ENCODE measurements at regions not wholly inside any gene's neighbourhood (a gene's known extent, or its start where the extent isn't known, plus 50 kb on each side); places are given as distances from the start of the nearest gene placed in this dataset.

DNA sequence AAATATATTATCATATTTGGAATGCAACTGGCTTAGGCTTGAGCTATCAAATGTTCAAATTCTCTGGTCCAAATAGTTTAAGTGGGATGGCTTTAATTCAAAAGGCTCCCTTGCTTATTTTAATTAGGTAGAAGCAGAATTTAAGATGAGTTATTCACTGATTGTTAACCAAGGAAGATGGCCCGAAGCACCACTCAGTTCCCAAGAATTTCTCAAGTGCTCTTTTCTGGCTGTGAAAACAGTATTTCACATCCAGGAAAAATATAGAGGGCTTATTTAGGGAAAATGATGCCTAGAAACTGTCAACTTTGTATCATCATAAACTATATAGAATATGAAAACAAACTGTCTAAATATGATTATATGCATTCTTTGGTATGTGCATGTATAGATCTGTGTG lies 246.5 kb upstream of the SFRP2 start:
- no peak for ATAC-seq
- Histone ChIP-seq H3K36me3 (ENCODE audit: insufficient read depth) (no peaks in the 10 kb centered on the region), H3K4me1 (ENCODE audit: insufficient read depth) (peaks cover 7% of the 10 kb centered on the region), H3K79me2 (replicated peaks; ENCODE audit: insufficient read depth) (no peaks in the 10 kb centered on the region), H3F3A (replicated peaks; ENCODE audit: low read depth) (no peaks in the 10 kb centered on the region), H3K4me3 (no peak overlapping the region), H4K20me1 (replicated peaks; ENCODE audit: insufficient read depth) (no peaks in the 10 kb centered on the region), H3K27ac (ENCODE audit: low read depth) (no peak overlapping the region), H2AFZ (no peak overlapping the region), H3K4me2 (no peak overlapping the region), H3K27me3 (ENCODE audit: insufficient read depth) (no peaks in the 10 kb centered on the region), H3K9me2 (ENCODE audit: insufficient read depth) (no peaks in the 10 kb centered on the region)
- Mint-ChIP-seq H3K27me3 (ENCODE audit: insufficient read depth, low read depth, poor library complexity) (no peaks in the 10 kb centered on the region), H3K4me1 (peaks cover 7% of the 10 kb centered on the region), H3K27ac (no peak overlapping the region), H3K4me3 (no peak overlapping the region), H3K9me3 (peaks cover 12% of the 10 kb centered on the region; the same call in 2 of the 3 replicates), H3K36me3 (ENCODE audit: low read depth) (peaks cover 10% of the 10 kb centered on the region; the same call in 2 of the 3 replicates)
- no peak for DNase-seq (ENCODE audit: low spot score)
- no peak for TF ChIP-seq STAT1 (IDR thresholded peaks at IDR 0.05; ENCODE audit: unreplicated experiment)
- TF ChIP-seq ZNF114 (CRISPR knock-in tag; IDR thresholded peaks at IDR 0.05) = no peak
- no peak for TF ChIP-seq EZH2 (IDR thresholded peaks at IDR 0.05; ENCODE audit: low read depth, unreplicated experiment)
- TF ChIP-seq, protein P1, sequence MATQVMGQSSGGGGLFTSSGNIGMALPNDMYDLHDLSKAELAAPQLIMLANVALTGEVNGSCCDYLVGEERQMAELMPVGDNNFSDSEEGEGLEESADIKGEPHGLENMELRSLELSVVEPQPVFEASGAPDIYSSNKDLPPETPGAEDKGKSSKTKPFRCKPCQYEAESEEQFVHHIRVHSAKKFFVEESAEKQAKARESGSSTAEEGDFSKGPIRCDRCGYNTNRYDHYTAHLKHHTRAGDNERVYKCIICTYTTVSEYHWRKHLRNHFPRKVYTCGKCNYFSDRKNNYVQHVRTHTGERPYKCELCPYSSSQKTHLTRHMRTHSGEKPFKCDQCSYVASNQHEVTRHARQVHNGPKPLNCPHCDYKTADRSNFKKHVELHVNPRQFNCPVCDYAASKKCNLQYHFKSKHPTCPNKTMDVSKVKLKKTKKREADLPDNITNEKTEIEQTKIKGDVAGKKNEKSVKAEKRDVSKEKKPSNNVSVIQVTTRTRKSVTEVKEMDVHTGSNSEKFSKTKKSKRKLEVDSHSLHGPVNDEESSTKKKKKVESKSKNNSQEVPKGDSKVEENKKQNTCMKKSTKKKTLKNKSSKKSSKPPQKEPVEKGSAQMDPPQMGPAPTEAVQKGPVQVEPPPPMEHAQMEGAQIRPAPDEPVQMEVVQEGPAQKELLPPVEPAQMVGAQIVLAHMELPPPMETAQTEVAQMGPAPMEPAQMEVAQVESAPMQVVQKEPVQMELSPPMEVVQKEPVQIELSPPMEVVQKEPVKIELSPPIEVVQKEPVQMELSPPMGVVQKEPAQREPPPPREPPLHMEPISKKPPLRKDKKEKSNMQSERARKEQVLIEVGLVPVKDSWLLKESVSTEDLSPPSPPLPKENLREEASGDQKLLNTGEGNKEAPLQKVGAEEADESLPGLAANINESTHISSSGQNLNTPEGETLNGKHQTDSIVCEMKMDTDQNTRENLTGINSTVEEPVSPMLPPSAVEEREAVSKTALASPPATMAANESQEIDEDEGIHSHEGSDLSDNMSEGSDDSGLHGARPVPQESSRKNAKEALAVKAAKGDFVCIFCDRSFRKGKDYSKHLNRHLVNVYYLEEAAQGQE (IDR thresholded peaks at IDR 0.05; ENCODE audit: unreplicated experiment) = no peak
- TF ChIP-seq, protein P2, sequence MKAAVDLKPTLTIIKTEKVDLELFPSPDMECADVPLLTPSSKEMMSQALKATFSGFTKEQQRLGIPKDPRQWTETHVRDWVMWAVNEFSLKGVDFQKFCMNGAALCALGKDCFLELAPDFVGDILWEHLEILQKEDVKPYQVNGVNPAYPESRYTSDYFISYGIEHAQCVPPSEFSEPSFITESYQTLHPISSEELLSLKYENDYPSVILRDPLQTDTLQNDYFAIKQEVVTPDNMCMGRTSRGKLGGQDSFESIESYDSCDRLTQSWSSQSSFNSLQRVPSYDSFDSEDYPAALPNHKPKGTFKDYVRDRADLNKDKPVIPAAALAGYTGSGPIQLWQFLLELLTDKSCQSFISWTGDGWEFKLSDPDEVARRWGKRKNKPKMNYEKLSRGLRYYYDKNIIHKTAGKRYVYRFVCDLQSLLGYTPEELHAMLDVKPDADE (IDR thresholded peaks at IDR 0.05) = no peak
- TF ChIP-seq, protein P3, sequence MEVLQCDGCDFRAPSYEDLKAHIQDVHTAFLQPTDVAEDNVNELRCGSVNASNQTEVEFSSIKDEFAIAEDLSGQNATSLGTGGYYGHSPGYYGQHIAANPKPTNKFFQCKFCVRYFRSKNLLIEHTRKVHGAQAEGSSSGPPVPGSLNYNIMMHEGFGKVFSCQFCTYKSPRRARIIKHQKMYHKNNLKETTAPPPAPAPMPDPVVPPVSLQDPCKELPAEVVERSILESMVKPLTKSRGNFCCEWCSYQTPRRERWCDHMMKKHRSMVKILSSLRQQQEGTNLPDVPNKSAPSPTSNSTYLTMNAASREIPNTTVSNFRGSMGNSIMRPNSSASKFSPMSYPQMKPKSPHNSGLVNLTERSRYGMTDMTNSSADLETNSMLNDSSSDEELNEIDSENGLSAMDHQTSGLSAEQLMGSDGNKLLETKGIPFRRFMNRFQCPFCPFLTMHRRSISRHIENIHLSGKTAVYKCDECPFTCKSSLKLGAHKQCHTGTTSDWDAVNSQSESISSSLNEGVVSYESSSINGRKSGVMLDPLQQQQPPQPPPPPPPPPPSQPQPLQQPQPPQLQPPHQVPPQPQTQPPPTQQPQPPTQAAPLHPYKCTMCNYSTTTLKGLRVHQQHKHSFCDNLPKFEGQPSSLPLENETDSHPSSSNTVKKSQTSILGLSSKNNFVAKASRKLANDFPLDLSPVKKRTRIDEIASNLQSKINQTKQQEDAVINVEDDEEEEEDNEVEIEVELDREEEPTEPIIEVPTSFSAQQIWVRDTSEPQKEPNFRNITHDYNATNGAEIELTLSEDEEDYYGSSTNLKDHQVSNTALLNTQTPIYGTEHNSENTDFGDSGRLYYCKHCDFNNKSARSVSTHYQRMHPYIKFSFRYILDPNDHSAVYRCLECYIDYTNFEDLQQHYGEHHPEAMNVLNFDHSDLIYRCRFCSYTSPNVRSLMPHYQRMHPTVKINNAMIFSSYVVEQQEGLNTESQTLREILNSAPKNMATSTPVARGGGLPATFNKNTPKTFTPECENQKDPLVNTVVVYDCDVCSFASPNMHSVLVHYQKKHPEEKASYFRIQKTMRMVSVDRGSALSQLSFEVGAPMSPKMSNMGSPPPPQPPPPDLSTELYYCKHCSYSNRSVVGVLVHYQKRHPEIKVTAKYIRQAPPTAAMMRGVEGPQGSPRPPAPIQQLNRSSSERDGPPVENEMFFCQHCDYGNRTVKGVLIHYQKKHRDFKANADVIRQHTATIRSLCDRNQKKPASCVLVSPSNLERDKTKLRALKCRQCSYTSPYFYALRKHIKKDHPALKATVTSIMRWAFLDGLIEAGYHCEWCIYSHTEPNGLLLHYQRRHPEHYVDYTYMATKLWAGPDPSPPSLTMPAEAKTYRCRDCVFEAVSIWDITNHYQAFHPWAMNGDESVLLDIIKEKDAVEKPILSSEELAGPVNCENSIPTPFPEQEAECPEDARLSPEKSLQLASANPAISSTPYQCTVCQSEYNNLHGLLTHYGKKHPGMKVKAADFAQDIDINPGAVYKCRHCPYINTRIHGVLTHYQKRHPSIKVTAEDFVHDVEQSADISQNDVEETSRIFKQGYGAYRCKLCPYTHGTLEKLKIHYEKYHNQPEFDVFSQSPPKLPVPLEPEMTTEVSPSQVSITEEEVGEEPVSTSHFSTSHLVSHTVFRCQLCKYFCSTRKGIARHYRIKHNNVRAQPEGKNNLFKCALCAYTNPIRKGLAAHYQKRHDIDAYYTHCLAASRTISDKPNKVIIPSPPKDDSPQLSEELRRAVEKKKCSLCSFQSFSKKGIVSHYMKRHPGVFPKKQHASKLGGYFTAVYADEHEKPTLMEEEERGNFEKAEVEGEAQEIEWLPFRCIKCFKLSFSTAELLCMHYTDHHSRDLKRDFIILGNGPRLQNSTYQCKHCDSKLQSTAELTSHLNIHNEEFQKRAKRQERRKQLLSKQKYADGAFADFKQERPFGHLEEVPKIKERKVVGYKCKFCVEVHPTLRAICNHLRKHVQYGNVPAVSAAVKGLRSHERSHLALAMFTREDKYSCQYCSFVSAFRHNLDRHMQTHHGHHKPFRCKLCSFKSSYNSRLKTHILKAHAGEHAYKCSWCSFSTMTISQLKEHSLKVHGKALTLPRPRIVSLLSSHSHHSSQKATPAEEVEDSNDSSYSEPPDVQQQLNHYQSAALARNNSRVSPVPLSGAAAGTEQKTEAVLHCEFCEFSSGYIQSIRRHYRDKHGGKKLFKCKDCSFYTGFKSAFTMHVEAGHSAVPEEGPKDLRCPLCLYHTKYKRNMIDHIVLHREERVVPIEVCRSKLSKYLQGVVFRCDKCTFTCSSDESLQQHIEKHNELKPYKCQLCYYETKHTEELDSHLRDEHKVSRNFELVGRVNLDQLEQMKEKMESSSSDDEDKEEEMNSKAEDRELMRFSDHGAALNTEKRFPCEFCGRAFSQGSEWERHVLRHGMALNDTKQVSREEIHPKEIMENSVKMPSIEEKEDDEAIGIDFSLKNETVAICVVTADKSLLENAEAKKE (CRISPR knock-in tag; IDR thresholded peaks at IDR 0.05) = no peak
- no peak for TF ChIP-seq POLR2AphosphoS5 (IDR thresholded peaks at IDR 0.05; ENCODE audit: low read depth)
- no peak for TF ChIP-seq JUNB (IDR thresholded peaks at IDR 0.05; ENCODE audit: unreplicated experiment)
- no peak for TF ChIP-seq CREB1 (CRISPR knock-in tag; IDR thresholded peaks at IDR 0.05; ENCODE audit: low read depth)
- no peak for TF ChIP-seq EZH2phosphoT487 (IDR thresholded peaks at IDR 0.05; ENCODE audit: unreplicated experiment)
